Hematopoietic multipotent progenitor cell treated with erythropoietin and hydrocortisone succinate and interleukin-3 and kit ligand, for 15 days (in vitro differentiated cells): ENCODE measurements at regions not wholly inside any gene's neighbourhood (a gene's known extent, or its start where the extent isn't known, plus 50 kb on each side); places are given as distances from the start of the nearest gene placed in this dataset.
"Not testable (repeated sequence)": the region's sequence is repeated elsewhere in the genome, so short reads cannot be mapped to it uniquely, and the experiment has no call there.

Source experiments
- DNase-seq: peaks from one replicate; pipeline ENCODE4 v3.0.0-alpha.2; 2015; ENCODE audit warnings: low spot score

GRCh38 chr5:53275666-53276065 lies 166.1 kb upstream of the MOCS2 start:
- no peak for DNase-seq

- DNase-seq, result no peak
These were observed 167.3 kb upstream of the MOCS2 start for GRCh38 chr5:53276825-53277224.

DNA sequence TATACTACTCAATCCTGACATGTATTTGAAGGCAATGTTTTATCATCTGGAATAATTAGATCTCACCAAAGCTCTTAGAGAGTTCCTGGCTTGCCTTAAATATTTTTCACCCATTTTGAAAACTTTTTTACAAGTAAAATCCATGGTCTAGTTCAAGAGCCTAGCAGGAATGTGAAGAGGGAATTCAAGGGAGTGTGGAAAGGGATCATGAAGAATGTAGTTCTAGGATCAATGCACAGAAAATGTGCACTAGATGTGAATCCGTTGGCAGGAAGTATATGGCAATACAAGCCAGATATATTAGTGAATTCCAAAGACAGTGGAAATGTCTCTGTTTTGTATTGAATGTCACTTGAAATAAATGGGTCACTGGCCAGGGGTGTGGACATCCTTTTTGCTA lies 167.9 kb upstream of the MOCS2 start:
- no peak for DNase-seq

- DNase-seq, result no peak
These were observed 178.0 kb upstream of the MOCS2 start for GRCh38 chr5:53287573-53287972.

DNA sequence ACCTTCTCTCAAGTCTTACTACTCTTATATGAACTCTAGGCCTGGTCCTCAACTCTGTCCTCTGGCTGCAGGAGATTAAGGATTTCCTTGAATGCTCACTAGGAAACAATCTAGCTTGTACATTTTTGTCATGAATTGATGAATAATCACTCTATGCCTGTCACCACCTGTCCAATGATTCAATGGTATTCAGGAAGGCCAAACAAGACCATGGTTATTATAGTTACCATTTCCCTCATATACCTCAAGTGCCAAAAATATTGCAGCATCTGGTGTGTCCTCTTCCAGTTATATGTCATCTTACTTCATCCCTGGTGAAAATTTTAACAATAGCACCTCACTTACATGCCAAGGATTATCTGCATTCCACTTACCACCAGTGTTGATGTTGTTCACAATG lies 179.0 kb upstream of the MOCS2 start:
- DNase-seq, result no peak

DNA sequence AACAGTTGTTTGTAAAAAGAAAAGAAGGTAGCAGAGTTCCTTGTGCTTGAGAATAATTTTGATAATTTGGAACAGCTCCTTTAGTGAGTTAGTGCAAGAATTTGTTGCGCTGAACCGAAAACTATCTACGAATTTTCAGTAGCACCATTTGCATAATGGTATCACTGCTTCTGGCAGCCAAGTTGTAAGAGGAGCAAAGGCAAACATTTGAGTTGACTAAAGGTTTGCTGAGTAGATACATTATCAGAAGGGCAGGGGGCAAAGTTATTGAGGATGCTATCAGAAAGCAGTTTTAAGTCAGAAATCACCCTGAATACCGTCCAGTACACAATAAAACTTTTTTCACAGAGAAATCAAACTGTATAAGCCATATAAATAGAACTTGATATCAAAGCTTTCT lies 181.5 kb upstream of the MOCS2 start:
- DNase-seq, result no peak

DNA sequence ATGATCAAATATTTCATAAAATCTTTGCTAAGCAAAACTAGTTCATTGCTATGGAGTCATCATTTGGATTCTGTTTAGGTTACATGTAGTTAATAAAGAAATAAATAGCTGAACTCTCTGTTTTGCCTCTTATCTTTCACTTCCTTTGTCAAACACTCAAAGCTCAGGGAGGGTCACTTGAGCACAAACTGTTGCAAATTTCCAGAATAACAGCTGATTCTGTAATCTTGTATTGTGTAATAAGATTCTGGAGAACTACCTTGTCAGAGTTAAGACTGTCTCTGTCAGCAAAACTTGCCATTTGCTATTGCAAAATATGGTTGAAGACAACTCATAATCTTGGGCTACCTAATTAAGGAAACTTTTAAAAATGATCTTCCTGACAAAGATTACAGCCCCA lies 182.0 kb upstream of the MOCS2 start:
- DNase-seq, result no peak

- no peak for DNase-seq
These were observed 181.6 kb upstream of the FST start for GRCh38 chr5:53298841-53299240.

DNA sequence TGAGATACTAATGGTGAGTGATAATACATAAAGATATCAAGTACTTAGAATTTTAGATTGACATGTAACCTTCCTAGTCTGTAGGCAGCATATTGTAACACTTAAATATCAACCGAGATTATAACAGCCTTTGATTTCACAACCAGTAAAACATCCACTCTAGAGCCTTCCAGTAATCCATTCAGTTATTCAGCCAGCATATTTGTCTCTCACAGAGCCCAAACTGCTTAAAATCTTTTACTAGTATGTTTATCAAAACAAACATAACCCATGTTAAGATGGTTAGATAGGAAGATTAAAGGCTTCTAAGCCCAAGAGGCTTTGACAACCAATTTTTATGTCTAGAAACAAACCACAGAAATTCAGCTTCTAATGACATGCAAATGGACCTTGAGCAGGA lies 177.9 kb upstream of the FST start:
- DNase-seq, result no peak

DNA sequence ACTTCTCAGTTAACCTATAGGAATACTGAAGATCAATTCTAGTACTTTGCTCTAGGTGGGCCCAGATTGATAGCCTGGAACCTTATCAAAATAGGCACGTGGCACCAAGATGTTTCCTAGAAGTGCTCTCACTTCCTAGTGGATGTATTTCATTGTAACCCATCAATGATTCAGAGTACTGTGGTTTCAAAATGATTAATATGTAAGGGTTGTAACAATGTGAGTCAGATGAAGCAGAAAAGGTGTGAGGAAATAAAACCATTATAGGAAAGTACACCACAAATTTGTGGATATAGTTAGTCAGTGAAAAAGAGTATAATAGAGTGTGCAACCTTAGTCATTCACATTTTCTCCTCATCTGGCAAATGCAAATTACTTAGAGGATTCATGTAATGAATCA lies 177.3 kb upstream of the FST start:
- no peak for DNase-seq

DNA sequence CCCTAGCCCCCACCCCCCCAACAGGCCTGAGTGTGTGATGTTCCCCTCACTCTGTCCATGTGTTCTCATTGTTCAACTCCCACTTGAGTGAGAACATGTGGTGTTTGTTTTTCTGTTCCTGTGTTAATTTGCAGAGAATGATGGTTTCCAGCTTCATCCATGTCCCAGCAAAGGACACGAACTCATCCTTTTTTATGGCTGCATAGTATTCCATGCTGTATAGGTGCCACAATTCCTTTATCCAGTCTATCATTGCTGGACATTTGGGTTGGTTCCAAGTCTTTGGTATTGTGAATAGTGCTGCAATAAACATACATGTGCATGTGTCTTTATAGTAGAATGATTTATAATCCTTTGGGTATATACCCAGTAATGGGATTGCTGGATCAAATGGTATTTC lies 175.1 kb upstream of the FST start:
- not testable (repeated sequence) for DNase-seq

- no peak for DNase-seq
These were observed 170.8 kb upstream of the FST start for GRCh38 chr5:53309653-53310052.

- DNase-seq, result no peak
These were observed 168.7 kb upstream of the FST start for GRCh38 chr5:53311681-53312080.

DNA sequence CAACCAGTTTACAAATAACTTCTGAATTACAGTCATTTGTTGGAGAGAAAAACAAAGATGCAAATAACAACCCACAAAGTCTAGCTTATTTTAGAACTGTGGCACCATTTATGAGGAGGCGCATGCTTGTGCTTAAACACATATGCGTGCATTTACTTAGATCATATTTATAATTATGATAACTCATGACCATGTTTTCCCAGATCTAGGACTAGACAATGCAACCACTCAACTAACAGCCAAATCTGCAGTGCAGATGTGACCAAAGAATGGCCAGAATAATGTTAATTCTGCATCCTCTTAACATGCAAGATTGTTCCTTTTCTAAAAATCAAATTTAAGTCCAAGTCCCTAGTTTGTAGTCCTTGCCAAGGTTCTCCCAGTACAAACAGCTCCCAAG lies 167.3 kb upstream of the FST start:
- no peak for DNase-seq

DNA sequence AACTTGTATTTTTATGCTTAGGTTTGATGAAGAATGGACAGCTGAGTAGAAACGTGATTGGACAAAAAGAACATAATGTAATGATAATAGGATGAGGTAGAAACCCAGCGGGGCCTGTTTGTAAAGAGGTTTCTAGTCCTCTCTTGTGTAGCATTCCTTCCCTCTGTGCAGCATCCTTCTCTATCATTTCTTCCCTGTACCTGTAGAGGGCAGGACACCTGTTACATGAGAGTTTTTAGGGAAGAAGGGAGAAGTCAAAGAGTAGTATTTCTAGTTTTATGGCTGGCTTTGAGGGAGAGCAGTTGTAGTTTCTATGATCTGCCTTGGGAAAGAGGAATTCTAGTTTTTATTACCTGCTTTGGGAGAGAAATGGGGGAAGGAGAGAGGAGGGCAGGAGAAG lies 162.1 kb upstream of the FST start:
- DNase-seq, result no peak

- DNase-seq, result no peak
These were observed 161.1 kb upstream of the FST start for GRCh38 chr5:53319315-53319714.

- DNase-seq, result no peak
These were observed 159.4 kb upstream of the FST start for GRCh38 chr5:53321073-53321472.

DNA sequence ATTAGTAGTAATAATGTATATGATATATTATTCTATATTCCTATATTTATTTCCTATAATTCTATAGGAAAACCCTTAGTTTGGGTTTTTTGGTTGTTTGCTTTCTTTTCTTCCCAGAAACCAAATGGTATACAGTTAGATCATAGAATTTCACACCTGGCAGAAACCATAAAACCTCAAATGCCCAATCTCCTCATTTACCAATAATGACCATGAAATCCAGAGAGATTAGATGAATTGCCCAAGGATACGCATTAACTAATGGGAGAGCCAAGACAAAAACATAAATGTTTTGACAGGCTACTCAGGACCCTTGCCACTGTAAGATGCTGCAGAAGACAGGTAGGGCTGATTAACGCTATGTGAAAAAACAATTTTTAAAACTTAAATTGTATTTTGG lies 158.7 kb upstream of the FST start:
- no peak for DNase-seq

- DNase-seq, result no peak
These were observed 158.2 kb upstream of the FST start for GRCh38 chr5:53322257-53322656.

DNA sequence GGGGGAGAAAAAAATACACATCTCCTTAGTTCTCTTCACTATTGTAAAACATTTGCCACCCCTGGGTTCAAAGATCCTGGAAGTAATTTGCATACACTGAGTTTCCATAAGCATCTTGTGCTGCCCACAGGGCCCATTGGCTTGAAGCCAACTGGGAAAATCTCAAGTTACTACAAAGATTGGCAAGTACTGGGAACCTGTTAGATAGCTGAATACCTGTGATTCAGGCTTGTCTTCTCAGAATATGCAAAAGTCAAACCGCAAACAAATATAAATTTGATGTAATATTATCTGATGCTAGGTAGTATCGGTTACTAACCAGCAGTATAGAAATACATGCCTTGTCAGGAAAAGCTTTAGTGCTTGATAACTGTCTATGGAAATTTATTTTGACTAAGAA lies 156.9 kb upstream of the FST start:
- DNase-seq, result no peak

DNA sequence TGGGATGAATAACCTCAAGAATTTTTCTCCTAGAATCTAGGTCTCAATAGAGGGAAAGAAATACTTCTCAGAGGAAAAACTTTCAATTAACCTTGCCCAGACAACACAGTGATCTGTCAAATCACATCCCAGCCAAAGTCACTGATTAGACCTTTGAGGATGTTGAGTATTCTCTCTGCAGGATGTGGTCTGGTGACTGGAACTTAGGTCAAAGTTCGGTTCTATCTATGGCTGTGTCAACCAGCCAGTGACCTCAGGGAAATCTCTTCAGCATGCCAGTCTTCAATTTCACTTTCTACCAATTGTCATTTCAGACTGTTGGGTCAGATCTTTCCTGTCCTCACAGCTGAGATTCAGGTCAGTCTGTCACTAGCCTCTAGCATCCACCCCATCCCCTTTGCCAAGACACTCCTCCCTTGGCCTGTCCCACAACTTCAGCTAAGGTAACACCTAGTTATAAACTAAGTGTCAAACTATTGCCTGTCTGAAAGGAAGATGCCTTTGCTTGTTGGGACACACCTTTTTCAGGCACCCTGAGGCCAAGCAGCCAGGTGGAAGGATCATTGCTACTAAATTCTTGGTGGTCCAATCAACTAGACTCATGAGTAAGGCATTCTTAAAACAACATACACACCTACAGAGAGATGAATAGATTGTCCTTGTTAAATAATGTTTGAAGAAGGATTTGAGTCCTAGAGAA lies 156.3 kb upstream of the FST start:
- no peak for DNase-seq

- DNase-seq, result no peak
These were observed 153.8 kb upstream of the FST start for GRCh38 chr5:53326424-53327153.

DNA sequence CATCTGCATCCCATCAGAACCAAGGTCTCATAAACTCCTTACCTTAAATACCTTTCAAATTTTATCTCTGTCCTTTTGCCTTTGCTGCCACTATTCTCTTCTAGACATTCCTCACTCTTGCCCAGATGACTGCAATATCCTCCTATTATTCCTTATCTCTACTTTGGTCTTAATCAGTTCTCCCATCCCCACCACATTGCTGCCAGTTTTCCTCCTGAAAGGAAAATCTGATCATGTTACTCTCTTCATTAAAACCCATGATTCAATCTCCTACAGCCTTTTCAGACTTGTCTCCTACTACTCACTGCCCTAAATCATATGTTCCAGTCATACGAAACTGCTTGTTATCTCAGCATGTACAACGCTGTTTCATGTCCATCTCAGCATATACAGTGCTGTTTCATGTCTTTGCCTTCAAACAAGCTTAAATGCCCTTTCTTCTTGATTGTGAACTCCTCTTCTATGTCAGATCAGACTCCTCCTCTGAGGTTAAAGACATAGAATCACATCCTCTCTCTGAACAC lies 152.6 kb upstream of the FST start:
- no peak for DNase-seq

GRCh38 chr5:53330491-53330890 lies 149.9 kb upstream of the FST start:
- no peak for DNase-seq
